HS-27A (cell line): ENCODE measurements at regions not wholly inside any gene's neighbourhood (a gene's known extent, or its start where the extent isn't known, plus 50 kb on each side); places are given as distances from the start of the nearest gene placed in this dataset.

Source experiments
- DNase-seq: peaks from one replicate; pipeline ENCODE4 v3.0.0-alpha.2; 2012; ENCODE audit warnings: low read depth, missing footprints

GRCh38 chr15:47212222-47213010 lies 504.9 kb upstream of the SEMA6D start:
- no peak for DNase-seq

- DNase-seq = no peak
Measured at GRCh38 chr15:47213883-47214282, 503.4 kb upstream of the SEMA6D start.

- DNase-seq = no peak
Measured at GRCh38 chr15:47218295-47218694, 499.0 kb upstream of the SEMA6D start.

DNA sequence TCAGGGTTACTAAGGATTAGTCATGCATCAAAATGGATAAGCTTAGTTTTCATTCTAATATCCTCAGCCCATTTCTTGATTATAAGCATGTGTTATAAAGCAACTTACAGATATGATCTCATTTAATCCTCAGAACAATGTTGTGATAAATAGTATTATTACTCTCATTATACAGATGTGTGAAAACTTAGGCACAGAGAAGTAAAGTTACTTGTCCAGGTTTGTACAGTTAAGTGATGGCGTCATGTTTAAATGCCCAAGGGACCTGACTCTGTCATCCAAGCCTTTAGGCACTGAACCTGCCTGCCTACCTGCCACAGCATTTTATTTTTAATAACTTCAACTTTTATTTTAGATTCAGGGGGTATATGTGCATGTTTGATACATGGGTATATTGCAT lies 472.9 kb upstream of the SEMA6D start:
- DNase-seq = no peak

DNA sequence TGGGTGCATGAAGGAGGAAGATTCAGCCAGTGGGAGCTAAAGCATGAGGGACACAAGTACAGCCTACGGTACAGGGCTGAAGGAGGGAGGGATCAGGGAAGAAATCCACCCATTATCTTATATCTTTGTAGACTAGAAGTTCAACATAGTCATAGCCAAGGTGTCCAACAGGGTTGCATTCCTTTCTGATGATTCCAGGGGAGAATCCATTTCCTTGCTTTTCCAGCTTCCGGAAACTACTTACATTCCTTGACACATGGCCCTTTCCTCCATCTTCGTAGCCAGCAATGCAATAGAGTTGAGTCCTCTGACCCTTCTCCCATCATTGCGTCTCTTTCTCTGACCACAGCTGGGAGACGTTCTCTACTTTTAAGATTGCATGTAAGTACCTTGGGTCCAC lies 471.0 kb upstream of the SEMA6D start:
- DNase-seq = no peak

DNA sequence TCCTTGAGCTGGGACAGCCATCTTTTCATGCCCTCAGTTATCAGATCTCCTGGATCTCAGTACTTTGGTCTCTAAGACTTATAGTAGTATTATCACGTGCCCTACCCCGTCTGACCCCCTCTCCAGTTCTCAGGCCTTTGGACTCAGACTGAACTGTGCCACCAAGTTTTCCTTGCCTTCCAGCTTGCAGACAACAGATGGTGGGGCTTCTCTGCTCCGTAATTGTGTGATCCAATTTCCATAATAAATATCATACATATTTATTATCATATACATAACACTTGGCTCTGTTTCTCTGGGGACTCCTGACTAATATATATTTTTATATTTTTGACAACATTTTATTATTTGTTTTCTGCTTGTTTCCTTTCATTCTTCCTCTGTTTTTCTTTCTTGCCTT lies 458.8 kb upstream of the SEMA6D start:
- no peak for DNase-seq

- no peak for DNase-seq
Measured at GRCh38 chr15:47265686-47266085, 451.6 kb upstream of the SEMA6D start.

- no peak for DNase-seq
Measured at GRCh38 chr15:47266566-47266965, 450.7 kb upstream of the SEMA6D start.

DNA sequence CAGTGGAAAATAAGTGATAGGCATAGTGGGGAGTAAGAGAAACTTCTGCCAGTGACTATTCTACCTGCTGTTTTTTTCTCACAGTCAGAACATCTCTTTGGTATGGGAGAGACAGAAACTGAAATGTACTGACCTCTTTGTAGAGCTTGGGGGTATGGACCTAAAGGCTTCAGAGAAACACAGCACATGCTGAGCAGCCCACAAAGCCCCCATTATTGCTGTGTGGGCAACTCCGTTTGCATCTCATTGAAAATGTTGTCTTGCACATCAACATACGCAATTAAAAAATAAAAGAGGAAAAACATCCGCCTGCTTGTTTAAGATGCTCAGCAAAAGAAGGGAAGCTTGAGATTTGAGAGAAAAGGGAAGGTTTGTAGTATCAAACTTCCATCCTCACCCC lies 443.4 kb upstream of the SEMA6D start:
- DNase-seq = no peak

DNA sequence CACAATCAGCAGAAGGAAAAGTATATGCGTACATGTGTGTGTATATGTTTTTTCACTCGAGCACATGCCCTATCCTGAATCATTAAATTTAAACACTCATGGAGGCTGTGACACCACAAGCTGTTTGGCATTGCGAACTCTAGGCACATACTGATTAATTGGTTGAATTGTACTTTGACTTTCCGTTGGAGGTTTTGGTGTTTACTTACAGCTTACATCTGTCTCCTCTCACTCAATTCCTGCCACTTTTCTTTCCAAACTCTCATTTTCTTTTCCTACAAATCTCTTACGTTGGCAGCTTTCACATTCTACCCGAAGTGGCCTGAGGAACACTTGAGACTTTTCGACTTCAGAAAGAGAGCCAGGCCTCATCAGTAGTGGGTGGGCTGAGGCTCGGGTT lies 434.1 kb upstream of the SEMA6D start:
- no peak for DNase-seq

- DNase-seq = no peak
Measured at GRCh38 chr15:47288794-47289193, 428.5 kb upstream of the SEMA6D start.

GRCh38 chr15:47289656-47290055 lies 427.6 kb upstream of the SEMA6D start:
- DNase-seq = no peak

DNA sequence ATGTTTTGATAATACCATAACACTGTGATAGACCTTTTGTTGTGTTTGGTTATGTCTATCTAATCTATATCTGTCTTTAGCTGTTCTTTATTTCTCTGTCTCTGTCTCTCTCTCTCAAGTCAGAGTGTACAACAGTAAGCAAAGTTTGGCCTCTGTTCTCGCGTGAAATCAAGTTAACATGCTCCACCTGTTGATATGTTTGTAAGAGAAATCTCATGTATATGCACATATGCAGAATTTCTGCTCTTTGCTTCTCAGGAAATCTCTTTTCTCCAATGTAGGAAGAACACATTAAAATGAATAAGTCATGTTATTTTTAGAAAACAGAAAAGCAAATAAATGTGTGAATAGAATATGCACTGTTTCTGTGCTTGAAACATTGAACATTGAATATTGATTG lies 425.5 kb upstream of the SEMA6D start:
- no peak for DNase-seq

DNA sequence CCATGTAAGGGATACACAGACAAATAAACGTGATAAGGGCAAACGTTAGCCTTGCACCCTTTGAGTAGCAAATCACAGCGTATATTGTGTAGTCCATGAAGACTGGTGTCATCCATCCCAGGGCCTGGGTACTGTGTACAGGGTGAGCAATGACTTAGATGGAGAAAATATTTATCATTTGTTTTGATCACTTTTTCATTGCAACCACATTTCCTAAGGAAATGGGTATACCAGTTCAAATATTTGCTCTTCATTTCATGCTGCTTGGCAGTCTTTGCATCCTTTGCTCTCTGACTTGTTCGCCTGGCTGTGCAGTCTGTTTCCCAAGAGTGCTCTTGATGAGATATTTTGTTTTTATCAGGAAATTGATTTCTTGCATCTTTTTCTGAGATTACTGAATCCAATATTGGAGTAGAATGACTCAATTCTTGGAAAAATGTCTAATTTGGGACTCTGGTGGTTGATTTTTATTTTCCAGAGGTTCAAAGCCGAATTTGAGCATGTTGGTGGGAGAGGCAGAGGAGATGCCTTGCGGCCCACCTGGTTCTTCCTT lies 424.6 kb upstream of the SEMA6D start:
- DNase-seq = no peak

DNA sequence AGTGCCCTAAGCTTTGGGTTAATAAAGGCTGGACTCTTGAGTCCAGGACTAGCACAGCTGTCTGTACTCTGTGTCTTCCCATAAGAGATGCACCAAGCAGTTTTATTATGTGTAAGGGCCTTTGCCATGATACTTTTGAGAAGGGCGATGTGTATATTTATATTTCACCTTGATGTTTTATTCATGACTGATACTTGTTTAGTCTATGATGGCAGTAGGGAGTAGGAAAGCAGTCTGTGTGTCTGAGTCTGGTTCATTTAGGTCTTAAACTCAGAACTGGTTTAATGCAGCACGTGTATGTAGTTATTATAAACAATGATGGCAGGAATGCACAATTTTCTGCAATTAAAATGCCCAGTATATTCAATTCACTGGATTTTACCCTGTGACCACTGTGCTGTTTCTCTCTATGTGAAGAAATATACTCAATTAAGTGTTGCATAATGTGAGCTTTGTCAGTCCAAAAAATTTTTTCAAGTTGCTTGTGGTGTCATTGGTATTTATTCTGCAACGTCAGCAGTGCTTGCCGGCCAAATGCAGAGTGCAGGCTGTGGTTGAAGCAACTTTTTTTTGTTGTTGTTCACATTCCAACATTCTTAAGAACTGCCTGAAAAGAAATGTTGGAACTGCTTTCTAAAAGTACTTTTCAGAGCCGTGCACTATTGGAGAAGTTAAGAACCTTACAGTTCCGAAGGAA lies 423.7 kb upstream of the SEMA6D start:
- peak; percentile 4 for DNase-seq

GRCh38 chr15:47294765-47295259 lies 422.5 kb upstream of the SEMA6D start:
- DNase-seq = no peak

GRCh38 chr15:47296881-47297280 lies 420.4 kb upstream of the SEMA6D start:
- DNase-seq = no peak

GRCh38 chr15:47299846-47300434 lies 417.4 kb upstream of the SEMA6D start:
- no peak for DNase-seq

DNA sequence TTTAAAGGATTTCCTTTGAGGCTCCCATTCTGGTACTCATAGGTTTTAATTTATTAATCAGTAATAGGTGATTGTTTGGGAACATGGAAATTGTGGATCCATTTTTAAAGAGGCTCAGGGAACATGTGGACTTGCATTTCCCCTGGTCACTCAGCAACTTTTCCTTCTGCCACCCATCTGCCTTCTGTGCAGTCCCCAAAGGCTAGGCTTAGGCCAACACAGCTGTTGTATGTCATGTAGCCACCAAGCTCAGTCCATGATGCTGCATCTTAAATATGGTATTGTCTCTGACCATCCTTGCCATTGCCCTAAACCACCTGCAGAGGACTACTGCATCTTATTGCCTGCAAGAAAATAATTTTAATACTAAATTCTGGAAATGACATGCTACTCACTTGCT lies 416.7 kb upstream of the SEMA6D start:
- no peak for DNase-seq

- DNase-seq = no peak
Measured at GRCh38 chr15:47301481-47301880, 415.8 kb upstream of the SEMA6D start.

GRCh38 chr15:47304656-47305055 lies 412.6 kb upstream of the SEMA6D start:
- DNase-seq = no peak

- no peak for DNase-seq
Measured at GRCh38 chr15:47312161-47312560, 405.1 kb upstream of the SEMA6D start.
